ELF-1 (cell line): ENCODE measurements at regions not wholly inside any gene's neighbourhood (a gene's known extent, or its start where the extent isn't known, plus 50 kb on each side); places are given as distances from the start of the nearest gene placed in this dataset.
"Not testable (repeated sequence)": the region's sequence is repeated elsewhere in the genome, so short reads cannot be mapped to it uniquely, and the experiment has no call there.

ENCODE experiments used
- DNase-seq: peaks from one replicate; pipeline ENCODE4 v3.0.0-alpha.2; 2016; ENCODE audit warnings: low read depth, low spot score

- DNase-seq = not testable (repeated sequence)
These were observed 255.1 kb downstream of the OR4F29 start for GRCh38 chr1:196366-196765.

GRCh38 chr1:191296-192049 lies 260.0 kb downstream of the OR4F29 start:
- not testable (repeated sequence) for DNase-seq

GRCh38 chr1:190678-191077 lies 260.8 kb downstream of the OR4F29 start:
- not testable (repeated sequence) for DNase-seq

GRCh38 chr1:189915-190314 lies 261.6 kb downstream of the OR4F29 start:
- DNase-seq = not testable (repeated sequence)

- DNase-seq = not testable (repeated sequence)
These were observed 262.2 kb downstream of the OR4F29 start for GRCh38 chr1:189270-189669.

GRCh38 chr1:187298-187697 lies 264.2 kb downstream of the OR4F29 start:
- DNase-seq = not testable (repeated sequence)

- DNase-seq = not testable (repeated sequence)
These were observed 264.8 kb downstream of the OR4F29 start for GRCh38 chr1:186691-187131.

GRCh38 chr1:186223-186622 lies 265.3 kb downstream of the OR4F29 start:
- not testable (repeated sequence) for DNase-seq

GRCh38 chr1:185526-185925 lies 266.0 kb downstream of the OR4F29 start:
- not testable (repeated sequence) for DNase-seq

- not testable (repeated sequence) for DNase-seq
These were observed 267.2 kb downstream of the OR4F29 start for GRCh38 chr1:184336-184686.

- not testable (repeated sequence) for DNase-seq
These were observed 267.7 kb downstream of the OR4F29 start for GRCh38 chr1:183620-184335.

- DNase-seq = not testable (repeated sequence)
These were observed 268.4 kb downstream of the OR4F29 start for GRCh38 chr1:183081-183480.

GRCh38 chr1:182631-183030 lies 268.8 kb downstream of the OR4F29 start:
- DNase-seq = not testable (repeated sequence)

- DNase-seq = peak; percentile 96
These were observed 269.9 kb downstream of the OR4F29 start for GRCh38 chr1:181247-182216.

- not testable (repeated sequence) for DNase-seq
These were observed 270.7 kb downstream of the OR4F29 start for GRCh38 chr1:180749-181205.

GRCh38 chr1:138842-139241 lies 312.6 kb downstream of the OR4F29 start:
- DNase-seq = not testable (repeated sequence)

- DNase-seq = not testable (repeated sequence)
These were observed 313.8 kb downstream of the OR4F29 start for GRCh38 chr1:137664-138063.

GRCh38 chr1:136344-136932 lies 315.0 kb downstream of the OR4F29 start:
- not testable (repeated sequence) for DNase-seq

GRCh38 chr1:134936-135335 lies 316.5 kb downstream of the OR4F29 start:
- not testable (repeated sequence) for DNase-seq

GRCh38 chr1:118440-118839 lies 333.0 kb downstream of the OR4F29 start:
- DNase-seq = not testable (repeated sequence)

GRCh38 chr1:115534-115933 lies 335.9 kb downstream of the OR4F29 start:
- not testable (repeated sequence) for DNase-seq
